Activated CD8-positive, alpha-beta memory T cell treated with anti-CD3 and anti-CD28 coated beads for 36 hours (primary cell): ENCODE measurements at regions not wholly inside any gene's neighbourhood (a gene's known extent, or its start where the extent isn't known, plus 50 kb on each side); places are given as distances from the start of the nearest gene placed in this dataset.
"Not testable (repeated sequence)": the region's sequence is repeated elsewhere in the genome, so short reads cannot be mapped to it uniquely, and the experiment has no call there.

Experiments
- CTCF ChIA-PET: fragments of 350-600 bp; sonication (Branson Sonifier 250); formaldehyde crosslinking; loops from one replicate; lab custom pipeline; 2021; ENCODE audit warnings: antibody characterized with exemption; lab: Charles Lee
- POLR2A ChIA-PET: fragments of 350-600 bp; sonication (Branson Sonifier 250); formaldehyde crosslinking; loops from one replicate; lab custom pipeline; 2021; ENCODE audit warnings: antibody characterized with exemption; lab: Charles Lee

DNA sequence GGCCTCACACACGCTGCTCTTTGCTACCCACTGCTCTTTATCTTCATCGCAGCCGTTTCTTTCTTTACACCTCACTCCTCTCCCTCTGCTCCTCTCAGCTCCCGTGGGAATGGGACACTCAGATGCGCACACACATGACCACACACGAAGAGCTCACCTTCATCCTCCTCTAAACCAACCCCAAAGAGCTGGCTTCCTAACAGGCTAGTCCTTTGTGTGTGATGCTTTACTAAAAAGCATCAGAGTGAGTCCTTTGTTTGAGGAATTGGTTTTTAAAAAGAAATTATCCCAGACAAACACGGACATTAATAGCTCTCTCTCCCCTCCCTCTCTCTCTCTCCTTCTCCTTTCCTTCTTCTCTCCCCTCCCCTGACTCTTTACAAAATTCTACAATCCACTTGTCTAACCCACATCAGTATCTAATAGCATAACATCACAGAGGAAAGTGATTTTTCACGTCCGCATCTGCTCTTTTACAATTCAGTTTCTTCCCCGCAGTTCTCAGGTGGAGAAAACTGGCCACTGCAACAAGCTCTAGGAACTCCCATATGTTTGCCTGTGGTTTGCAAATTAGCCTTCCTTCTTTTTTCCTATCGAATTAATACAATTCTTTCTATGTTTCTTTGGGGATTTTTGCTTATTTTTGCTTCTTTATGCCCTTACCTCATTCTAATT lies 306.8 kb upstream of the CNR1 start:
- CTCF ChIA-PET: no interaction called here
- POLR2A ChIA-PET: no interaction called here

DNA sequence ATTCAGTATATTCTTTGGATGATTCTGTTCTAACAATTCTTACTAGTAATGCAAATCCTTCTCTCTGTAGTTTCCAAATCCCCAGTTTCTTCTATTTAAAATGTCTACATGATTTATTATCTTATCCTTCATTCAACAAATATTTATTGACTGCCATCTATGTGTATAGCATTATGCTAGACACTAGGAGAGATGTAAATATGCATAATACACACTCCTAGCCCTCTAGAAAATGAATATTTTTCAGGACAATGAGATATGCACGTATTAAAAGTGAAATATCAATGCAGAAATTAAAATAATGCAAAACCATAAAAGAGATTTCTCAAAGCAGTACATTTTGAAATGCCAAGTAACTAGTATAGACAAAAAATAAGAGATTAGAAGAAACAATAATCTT lies 293.5 kb upstream of the CNR1 start:
- POLR2A ChIA-PET: no interaction called here

DNA sequence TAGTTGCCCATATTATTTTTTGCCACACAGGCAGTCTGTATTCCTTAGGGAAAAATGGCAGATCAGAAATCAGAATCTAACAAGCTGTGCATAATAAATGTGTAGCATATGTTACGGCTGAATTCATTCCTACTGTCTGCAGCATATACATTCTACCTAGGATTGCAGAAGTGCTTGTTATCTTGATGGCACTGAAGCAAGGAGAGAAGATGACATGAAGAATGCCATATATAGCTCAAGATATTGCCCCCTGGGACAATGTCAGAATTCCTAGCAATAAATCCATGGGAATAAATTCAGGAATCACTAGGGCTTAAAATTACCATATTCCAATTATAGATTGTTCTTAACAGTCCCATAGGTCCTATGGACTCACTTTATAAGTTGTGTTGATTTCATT lies 293.0 kb upstream of the CNR1 start:
- CTCF ChIA-PET: no interaction called here
- POLR2A ChIA-PET: no interaction called here

More for the DNA sequence above, 293.5 kb upstream of the CNR1 start:
- CTCF ChIA-PET: no interaction called here

DNA sequence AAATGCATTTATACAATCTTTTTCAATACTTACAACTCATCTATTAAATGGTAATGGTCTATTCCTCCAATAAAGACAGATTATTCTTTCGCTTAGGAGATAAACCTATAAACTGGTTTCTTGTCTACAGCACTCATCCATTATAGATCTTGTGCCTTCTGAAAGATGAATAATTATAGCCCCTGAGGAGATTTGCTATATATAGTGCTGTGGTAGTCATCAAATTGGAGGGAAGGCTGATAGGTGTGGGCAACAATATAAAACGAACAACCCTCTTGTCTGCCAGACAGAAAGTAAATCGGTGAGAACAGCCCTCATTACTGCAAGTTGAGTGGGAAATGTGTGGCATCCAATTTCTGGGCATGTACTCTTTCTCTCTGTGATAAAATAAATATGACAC lies 292.5 kb upstream of the CNR1 start:
- CTCF ChIA-PET: no interaction called here
- POLR2A ChIA-PET: no interaction called here

DNA sequence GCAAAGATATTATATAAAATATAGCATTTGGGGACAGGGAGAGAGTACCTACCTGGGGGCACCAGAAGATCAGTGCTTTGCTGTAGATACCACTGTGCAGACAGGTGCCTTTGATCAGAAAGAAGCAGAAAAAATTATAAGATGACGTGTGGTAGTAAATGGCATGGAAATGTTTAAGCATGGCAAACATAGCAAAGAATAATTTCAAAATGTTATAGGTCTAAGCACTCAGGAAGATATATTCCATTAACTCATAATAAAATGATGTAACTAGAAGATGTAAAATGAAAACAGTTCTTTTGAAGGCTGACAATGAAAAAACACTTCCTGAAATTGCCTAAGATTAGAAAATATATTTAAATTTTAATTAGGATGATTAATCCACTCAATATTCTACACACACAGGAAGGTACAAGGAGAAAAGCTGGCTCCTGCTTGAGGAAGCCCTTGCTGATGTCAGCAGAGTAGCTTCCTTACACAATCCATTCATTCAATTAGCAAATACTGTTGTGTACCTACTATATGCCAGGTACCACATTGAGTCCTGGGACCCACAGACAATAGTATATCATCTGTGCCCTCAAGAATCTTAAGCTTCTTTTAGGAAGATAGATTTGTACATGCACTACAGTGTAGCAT lies 290.2 kb upstream of the CNR1 start:
- ChIA-PET POLR2A (no interaction called here), CTCF (no interaction called here)

DNA sequence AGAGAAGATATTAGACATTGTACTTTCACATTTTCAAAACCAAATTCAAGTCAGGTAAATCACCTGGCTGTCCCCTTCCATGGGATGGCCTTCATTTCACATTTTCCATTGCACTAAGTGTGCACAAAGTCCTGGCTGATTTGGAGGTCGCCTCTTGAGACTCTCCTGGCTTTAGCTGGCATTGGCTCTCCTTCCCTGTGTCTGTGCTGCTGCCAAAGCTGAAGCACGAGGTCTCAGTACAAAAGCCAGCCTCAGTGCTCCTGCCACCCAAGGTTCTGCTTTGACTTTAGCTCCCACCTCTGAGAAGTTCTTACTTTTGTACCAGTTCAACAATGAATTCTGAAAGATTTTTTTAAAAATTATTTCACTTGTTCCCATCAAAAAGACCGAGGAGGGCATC lies 289.2 kb upstream of the CNR1 start:
- POLR2A ChIA-PET: no interaction called here
- CTCF ChIA-PET: no interaction called here

DNA sequence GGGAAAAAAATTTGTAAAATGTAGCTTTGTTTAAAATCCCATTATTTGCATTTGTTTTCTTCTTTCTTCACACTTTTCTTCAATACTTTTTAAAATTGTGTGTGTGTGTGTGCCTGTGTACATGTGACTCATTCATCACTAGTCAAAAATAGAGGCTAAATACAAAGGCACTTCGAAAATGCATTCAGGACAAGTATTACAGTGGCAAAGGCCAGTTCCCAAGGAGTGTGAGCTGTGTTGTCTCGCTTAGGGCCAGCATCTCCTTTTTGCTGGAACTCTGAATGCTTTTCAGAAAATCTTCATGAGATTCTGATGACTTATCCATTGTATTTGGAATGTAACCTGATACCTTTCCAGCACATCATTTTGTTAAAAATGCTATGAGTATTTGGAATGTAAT lies 288.5 kb upstream of the CNR1 start:
- POLR2A ChIA-PET: no interaction called here
- CTCF ChIA-PET: no interaction called here

DNA sequence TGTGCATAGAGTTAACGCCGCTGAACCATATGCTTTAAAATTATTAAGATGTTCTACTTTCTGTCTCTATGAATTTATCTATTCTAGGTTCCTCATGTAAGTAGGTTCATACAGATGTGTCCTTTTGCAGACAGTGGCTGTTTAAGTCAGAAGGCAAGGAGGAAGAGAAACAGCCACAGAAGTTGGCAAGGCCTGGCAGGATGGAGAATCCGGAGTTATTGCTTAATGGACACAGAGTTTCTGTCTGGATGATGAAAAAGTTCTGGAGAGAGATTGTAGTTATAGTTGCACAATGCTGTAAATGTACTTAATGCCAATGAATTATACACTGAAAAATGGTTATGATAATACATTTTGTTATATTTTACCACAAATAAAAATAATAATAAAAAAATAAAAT lies 283.6 kb upstream of the CNR1 start:
- ChIA-PET POLR2A (no interaction called here), CTCF (no interaction called here)

DNA sequence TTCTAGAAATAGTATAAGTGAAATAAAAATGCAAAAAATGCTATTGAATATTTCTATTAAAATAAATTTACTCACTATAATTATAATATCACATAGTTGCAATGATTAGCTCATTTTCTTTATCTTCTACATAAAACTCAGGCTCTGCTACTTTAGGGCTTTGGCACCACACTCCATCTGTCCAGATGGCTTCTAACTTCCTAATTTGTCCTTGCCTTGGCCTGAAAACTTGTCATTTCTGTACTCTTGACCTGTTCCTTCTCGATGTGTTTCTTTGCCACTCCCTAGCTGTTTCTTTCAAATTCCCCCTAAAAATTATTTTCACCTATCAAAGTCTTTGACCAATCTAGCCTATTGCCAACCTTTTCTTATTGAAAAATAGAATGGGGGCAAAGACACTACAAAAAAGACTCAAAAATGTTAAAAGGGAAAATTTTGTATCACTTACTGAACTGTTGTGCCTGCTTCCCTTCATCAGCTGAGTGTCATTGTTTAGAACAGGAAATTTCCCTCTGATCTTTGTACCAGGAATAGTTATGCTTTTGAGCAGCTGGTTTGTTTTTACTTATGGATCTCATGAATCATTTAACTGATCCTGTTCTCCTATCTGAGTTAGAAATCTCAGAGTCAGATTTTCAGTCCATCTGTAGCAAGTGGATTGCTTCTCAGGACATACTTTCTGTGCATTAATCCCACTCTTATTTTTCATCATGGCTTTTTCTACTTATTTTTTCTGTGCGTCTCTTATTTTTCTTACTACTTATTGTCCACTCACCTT lies 279.2 kb upstream of the CNR1 start:
- ChIA-PET POLR2A (no interaction called here), CTCF (no interaction called here)

DNA sequence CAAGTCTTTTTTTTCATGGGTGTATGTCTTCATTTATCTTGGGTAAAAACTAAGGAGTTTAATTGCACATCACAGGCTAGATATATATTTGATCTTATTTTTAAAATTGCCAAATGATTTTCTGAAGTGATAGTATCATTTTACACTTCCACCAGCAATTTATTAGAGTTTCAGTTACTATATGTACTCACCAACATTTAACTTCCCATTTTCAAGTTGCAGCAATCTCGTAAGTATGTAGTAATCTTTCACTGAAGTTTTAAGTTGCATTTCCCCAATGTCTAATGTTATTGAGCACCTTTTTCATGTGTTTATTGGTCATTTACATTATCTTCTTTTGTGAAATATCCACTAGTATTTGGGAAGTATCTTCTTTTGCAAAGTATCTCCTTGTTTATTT lies 277.4 kb upstream of the CNR1 start:
- CTCF ChIA-PET: no interaction called here
- POLR2A ChIA-PET: no interaction called here

DNA sequence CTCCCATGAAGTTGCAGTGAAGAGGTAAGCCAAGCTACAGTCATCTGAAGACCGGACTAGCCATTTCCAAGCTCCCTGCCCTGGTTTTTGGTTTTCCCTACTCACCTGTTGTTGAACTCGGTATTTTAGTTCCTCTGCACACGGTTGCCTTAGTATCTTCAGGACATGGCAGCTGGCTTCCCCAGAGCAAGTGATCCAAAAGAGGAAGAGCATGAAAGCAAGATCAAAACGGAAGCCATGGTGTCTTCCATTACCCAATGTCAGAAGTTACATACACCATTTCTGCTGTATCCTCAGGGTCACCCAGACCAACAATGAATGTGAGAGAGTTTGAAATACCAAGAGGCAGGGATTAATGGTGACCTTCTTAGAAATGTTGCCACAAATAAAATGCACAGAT lies 276.6 kb upstream of the CNR1 start:
- ChIA-PET POLR2A (no interaction called here), CTCF (no interaction called here)

DNA sequence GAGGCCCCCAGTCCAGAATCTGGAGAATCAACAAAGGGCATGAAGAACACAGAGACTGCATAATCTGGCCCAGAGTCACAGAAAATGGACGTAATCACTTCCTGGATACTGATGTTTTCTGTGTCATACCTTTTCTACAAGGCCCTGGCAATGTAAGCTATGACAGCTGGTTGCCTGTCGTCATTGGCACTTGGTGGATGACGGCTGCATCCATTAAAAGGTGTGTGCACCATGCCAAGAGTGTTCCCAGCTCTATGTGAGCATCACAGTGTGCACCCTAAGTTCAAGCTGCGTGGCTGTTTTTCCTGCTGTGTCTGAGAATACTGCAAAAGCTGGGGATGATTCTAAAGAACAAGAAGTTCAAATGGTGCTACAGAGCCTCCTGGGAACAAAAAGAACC lies 275.2 kb upstream of the CNR1 start:
- POLR2A ChIA-PET: no interaction called here
- CTCF ChIA-PET: no interaction called here

DNA sequence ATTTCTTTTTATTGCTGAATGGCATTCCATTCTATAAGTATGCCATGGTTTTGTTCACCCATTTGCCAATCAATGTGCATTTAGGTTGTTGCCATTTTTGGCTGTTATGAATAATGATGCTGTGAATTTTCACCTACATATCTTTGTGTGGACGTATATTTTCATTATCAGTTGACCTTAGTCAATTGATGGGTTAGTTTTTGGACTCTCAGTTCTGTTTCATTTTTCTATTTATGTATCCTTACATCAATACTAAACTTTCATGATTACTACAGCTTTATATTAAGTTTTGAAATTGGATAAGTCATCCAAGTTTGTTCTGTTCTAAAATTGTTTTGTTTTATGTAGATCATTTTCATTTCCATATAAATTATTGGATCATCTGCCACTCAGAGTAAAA lies 261.9 kb upstream of the CNR1 start:
- ChIA-PET POLR2A (no interaction called here), CTCF (no interaction called here)

DNA sequence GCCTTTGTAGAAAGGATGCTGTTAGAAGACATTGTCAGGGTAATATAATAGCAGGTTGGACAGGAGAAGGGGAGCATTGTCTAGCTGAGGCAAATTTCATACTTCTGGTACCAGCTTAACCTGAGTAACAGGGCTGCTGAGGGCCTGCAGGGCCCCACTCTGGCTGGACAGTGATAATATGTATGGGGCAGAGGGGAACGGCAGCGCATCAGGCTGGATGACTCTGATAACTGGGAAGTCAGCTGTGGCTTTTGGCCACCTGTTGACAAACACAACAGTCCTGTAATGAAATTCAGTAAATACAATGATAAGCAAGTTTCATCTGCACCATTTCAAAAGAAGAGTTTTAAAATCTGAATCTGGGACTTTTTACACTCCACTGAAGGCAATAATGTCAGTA lies 259.9 kb upstream of the CNR1 start:
- CTCF ChIA-PET: no interaction called here
- POLR2A ChIA-PET: no interaction called here

DNA sequence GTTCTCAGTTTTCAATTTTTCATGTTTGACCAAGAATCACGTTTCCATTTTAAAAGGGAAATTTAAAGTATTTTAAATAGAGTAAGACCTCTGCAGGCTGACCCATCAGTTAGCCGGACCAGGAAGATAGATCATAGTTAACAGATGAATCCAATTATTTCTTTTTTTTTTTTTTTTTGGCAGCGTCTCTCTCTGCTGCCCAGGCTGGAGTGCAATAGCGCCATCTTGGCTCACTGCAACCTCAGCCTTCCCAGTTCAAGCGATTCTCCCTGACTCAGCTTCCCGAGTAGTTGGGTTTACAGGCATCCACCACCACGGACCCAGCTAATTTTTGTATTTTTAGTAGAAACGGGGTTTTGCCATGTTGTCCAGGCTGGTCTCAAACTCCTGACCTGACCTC lies 256.7 kb upstream of the CNR1 start:
- ChIA-PET POLR2A (no interaction called here), CTCF (no interaction called here)

DNA sequence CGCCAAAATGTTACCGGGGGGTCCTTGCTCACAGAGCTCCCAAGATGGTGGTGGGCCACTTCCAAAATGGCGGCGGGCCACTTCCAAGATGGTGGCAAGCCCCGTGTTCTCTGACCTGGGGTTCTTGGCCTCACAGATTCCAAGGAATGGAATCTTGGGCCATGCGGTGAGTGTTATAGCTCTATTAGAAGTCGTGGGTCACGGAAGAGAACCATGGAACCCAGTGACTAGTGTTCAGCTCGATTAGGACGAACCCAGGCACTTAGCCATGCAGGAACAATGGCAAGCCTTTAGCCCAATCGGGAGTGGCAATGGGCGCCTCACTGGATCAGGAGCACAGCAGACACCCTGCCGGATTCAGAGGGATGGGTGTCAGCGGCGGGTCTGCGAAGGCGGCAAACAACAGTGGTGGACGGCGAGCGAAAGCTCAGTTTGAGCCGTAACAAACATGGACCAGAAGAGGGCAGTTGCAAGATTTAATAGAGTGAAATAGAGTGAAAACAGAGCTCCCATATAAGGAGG lies 254.9 kb upstream of the CNR1 start:
- CTCF ChIA-PET: not testable (repeated sequence)

DNA sequence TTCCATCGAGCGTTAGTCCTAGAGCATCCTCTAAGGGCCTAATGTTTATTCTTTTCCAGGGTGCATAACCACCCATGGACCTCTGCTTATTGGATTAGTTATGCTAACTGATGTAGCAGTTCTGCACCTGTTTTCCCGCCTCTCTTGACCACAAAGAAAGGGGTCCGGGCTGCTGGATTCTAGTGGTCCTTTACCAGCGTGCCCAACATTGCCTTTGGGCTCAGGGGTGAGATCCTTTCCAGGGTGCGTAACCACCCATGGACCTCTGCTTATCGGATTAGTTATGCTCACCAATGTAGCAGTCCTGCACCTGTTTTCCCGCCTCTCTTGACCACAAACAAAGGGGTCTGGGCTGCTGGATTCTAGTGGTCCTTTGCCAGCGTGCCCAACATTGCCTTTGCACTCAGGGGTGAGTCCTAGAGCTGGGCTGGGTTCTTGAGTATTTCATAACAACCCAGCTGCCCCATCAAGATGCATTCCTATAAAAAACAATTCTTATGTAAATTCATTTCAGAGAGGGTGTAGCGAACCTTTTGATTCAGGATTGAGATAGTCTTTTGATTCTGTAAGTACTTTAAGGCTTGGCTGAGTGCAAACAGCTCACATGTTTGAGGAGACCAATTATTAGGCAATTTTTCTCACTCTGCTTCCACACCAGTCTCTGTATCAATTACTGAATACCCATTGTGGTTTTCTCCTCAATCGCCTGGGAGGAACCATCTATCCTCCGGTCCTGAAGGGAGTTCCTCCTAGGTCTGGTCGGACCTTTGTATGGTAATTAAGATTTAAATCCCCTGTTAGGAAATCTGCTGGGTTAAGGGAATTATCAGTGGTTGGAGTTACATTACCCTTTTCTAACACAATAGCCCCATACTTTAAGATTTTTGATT lies 253.0 kb upstream of the CNR1 start:
- CTCF ChIA-PET: interaction anchor here (0.6 kb wide), 1 partner anchor 624 kb away, joined by 3 read pairs; no protein-coding TSS in a partner anchor
- POLR2A ChIA-PET: not testable (repeated sequence)

More for the DNA sequence above, 254.9 kb upstream of the CNR1 start:
- POLR2A ChIA-PET: not testable (repeated sequence)

DNA sequence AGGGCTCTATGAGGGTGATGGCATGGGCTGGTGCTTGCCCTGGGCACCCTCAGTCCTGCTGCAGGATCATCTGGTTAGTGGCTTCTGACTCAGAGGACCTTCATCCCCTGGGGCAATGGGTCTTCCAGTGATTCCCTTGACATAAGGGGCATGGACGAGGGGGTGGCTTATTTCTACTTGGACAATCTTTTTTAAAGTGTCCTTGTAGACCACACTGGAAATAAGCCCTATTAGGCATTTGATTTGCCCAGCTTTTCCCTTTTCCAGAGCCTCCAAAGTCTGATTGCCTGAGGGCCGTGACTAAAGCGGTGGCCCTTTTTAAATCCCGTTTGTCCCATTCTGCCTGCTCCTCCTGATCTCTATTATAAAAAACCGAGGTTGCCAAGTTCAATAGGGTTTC lies 251.2 kb upstream of the CNR1 start:
- CTCF ChIA-PET, POLR2A ChIA-PET: not testable (repeated sequence)

DNA sequence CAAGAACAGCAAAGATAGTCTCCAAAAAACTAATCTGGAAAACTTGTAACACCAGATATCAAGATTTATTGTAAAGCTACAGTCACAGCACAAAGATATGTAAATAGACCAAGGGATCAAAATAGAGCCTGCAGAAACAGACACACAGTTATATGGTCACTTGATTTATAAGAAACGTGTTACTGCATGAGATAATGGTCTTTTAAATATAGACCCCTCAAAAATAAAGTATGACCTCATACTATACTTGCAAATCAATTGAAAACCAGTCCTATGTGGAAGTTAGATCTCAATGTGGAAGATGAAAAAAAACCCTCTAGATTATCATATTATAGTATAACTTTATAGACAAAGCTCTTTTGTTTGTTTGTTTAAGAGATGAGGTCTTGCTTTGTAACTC lies 247.3 kb upstream of the CNR1 start:
- POLR2A ChIA-PET: no interaction called here
- CTCF ChIA-PET: no interaction called here

DNA sequence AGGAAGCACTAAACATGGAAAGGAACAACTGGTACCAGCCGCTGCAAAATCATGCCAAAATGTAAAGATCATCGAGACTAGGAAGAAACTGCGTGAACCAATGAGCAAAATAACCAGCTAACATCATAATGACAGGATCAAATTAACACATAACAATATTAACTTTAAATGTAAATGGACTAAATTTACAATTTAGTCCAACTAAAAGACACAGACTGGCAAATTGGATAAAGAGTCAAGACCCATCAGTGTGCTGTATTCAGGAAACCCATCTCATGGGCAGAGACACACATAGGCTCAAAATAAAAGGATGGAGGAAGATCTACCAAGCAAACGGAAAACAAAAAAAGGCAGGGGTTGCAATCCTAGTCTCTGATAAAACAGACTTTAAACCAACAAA lies 242.2 kb upstream of the CNR1 start:
- POLR2A ChIA-PET, CTCF ChIA-PET: not testable (repeated sequence)
